GM18907 (cell line): ENCODE measurements at regions not wholly inside any gene's neighbourhood (a gene's known extent, or its start where the extent isn't known, plus 50 kb on each side); places are given as distances from the start of the nearest gene placed in this dataset.
A peak's percentile ranks its signal among the peaks of the same experiment; 100 is the strongest.
"Not testable (repeated sequence)": the region's sequence is repeated elsewhere in the genome, so short reads cannot be mapped to it uniquely, and the experiment has no call there.

Experiments
- ATAC-seq: cut with Tn5 transposase; IDR thresholded peaks from one replicate; pipeline ENCODE4 v1.9.1; 2021; ENCODE audit warnings: mild to moderate bottlenecking, moderate library complexity; ENCODE audit not compliant: unreplicated experiment

DNA sequence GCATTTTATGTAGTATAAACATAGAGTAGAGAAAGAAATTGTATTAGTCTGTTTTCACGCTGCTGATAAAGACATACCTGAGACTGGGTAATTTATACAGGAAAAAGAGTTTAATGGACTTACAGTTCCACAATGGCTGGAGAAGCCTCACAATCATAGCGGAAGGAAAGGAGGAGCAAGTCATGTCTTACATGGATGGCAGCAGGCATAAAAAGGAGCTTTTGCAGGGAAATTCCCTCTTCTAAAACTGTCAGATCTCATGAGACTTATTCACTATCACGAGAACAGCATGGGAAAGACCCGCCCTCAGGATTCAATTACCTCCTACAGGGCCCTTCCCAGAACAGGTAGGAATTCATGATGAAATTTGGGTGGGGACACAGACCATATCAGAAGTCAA is 98.1 kb downstream of the ARRDC3 start:
- not testable (repeated sequence) for ATAC-seq

DNA sequence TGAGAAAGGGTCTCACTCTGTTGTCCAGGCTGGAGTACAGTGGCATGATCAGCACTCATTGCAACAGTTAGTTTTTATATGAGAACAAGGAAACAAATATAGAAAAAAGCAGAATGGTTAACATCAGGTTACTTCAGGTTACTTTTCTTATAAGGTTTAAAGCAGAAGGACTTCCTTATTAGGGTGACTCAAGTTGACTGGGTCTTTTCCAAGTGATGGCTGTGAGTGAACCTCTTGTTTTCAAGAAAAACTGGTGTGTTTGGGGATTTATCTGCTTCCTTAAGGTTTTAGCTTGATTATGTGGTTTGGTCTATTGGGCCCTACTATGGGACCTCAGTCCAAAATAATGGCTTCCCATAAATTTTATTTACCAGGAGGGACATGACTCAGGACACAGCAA is 99.2 kb downstream of the ARRDC3 start:
- no peak for ATAC-seq

DNA sequence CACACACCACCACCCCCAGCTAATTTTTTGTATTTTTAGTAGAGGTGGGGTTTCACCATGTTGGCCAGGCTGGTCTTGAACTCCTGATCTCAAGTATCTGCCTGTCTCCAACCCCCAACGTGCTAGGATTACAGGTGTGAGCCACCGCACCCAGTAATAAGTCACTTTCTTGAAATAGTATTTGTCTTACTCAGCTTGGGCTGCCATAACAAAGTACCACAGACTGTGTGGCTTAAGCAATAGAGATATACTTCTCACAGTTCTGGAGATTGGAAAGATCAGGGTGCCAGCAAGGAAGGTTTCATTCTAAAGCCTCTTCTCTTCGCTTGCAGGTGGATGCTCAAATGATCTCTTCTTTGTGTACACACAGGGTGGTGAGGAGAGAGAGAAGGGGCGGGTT is 99.8 kb downstream of the ARRDC3 start:
- no peak for ATAC-seq

DNA sequence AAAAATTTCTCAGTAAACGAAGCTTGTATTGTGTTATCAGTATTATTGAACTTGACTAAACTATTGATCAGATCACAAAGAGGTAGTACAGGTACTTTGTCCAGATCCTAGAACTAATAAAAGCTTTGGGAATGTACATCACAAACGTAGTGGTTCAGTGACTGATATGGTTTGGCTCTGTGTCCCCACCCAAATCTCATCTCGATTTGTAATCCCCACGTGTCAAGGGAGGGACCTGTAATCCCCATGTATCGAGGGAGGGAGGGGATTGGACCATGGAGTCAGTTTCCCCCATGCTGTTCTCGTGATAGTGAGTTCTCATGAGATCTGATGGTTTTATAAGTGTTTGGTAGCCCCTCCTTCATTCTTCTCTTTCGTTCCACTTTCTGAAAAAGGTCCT is 100.9 kb downstream of the ARRDC3 start:
- no peak for ATAC-seq

DNA sequence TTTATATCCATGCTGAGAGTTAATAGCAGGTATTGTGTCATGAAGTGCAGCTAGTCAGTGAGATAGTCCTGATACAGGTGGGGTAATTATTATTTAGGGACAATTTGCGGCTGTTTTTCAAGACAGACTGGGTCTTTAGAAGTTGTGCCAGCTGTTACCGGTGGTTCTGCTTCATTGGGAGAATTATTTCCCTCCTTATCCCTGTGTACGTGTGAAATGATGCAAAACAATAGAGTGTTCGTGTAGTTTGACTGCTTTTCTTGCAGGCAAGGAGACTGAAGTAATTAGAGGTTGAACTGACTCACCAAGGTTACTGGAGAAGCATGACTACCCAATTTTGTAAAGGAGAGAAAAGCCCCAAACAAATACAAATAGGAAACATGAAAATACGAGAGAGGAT is 101.7 kb downstream of the ARRDC3 start:
- no peak for ATAC-seq

DNA sequence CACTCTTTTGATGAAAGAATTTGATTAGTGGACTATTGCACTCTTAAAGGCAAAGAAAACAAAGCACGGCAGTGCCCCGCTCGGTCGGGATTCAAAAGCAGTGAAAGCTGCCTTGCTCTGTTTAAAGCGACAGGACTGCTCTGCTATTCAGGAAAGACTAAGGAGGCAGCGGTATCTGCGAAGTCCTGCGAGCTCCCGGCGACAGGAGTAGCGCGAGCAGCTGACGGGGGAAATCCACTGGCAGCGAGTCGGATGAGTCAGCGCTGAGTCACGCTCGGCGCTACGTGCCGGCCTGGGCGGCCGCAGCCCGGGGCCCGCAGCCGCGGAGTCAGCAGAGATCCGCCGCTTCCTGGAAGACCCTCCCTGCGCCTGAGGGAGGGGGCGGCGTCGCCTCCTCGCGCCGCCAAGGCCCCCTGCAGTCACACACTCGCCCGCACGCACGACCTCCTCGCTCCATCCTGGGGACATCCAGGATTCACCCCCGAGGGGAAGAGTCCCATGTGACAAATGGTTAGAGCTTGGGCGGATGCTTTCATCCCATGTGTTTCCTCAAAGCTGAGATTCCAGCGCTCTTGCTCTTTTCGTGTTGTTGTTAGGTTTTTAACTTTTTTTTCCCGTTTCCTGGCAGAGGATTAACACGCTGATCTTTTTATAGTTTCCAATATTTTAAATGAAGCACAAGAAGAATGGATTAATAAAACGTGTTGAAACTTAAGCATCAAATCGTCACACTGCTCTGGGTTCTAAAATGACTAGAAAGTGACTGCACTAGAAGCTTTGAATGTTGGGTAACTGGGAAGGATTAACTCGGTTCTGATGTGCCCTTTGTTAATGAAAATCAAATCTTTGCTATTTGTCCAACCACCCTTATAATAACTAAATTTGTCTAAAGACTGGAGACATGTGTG is 102.5 kb downstream of the ARRDC3 start:
- peak; percentile 97 for ATAC-seq

DNA sequence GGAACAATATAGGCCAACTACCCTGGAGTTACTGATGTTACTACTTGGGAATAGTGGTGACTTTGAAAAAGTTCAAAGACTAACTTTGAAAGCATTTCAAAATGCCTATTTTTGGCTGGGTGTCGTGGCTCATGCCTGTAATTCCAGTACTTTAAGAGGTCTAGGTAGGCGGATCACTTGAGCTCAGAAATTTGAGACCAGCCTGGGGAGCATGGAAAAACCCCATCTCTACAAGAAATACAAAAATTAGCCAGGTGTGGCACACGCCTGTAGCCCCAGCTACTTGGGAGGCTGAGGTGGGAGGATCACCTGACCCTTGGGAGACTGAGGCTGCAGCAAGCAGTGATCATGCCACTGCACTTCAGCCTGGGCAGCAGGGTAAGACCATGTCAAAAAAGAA is 105.3 kb downstream of the ARRDC3 start:
- no peak for ATAC-seq

DNA sequence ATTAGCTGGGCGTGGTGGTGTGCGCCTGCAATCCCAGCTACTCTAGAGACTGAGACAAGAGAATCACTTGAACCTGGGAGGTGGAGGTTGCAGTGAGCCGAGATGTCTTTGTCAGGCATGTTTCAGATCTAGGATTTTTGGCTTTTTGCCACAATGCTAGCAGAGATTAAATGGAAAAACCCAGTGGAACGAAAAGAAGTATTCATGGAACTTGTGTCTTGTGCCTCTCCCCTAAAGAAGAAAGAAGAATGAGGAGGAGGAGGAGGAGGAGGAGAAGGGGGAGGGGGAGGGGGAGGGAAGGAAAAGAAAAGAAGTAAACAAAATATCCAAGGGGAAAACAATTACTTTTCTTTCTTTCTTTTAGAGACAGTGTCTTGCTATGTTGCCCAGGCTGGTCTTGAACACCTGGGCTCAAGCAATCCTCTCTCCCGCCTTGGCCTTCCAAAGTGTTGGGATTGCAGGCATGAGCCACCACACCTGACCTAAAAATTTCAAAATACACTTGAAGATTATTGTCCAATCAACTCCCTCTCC is 106.0 kb downstream of the ARRDC3 start:
- ATAC-seq, result no peak

DNA sequence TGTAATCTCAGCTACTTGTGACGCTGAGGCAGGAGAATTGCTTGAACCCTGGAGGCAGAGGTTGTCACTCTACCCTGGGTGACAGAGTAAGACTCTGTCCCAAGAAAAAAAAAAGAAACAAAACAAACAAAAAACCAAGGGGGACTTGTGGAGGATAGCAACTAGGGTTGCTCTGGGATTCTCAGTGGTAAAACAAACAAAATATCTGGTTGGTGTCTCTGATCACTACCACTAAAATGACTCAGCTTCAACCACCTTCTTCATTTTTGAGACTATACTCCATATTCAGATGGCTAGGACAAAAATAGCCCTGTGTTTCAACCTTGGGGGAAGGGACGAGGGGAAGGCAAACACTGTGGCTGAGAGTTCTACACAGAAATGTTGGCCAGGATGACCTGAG is 110.3 kb downstream of the ARRDC3 start:
- peak; percentile 96 for ATAC-seq

DNA sequence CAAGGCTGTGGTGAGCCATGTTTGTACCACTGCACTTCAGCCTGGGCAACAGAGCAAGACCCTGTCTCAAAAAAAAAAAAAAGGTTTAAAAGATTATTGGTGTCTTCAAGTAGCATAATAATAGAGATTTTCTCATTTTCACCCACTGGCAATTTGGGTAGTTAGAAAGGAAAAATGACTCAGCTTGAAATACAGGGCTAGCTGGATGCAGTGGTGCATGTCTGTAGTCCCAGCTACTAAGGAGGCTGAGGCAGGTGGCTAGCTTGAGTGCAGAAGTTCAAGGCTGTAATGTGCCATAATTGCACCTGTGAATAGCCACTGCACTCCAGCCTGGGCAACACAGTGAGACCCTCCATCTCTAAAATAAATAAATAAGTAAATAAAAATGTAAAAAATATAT is 111.1 kb downstream of the ARRDC3 start:
- ATAC-seq, result peak; percentile 66

DNA sequence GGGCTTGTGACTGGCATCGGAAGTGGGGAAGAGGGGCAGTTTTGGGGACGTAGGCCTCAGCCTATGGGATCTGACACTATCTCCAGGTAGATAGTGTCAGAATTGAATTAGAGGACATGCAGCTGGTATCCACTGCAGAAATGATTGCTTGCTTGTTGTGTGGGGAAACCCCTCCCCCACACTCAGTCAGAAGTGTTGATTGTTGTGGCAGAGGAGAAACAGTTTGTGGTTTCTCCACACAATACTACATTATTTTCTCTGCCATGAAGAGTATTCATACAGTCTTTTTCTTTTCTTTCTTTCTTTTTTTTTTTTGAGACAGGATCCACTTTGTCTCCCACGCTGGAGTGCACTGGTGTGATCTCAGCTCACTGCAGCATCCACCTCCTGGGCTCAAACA is 113.9 kb downstream of the ARRDC3 start:
- ATAC-seq, result no peak

DNA sequence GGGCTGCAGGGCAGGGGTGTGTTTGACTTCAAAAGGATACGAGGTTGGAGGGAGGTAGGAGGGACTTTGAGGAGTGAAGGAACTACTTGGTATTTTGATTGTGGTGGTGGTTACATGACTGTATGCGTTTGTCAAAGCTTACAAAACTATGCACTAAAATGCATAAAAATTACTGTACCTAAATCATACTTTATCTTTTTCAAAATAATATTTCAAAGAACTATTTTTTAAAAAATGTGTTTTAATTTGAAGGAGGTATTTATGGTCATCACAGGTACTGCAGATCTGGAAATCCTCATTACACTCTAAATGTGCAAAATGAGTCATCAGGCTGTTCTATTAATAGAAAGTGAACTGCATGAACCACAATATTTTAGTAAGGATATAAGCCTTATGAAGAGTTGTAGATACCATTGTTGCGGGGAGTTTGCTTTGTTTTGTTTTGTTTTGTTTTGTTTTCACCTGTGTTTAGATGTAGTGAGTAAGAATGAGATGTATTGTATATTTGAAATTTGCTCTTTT is 116.9 kb downstream of the ARRDC3 start:
- peak; percentile 67 for ATAC-seq

DNA sequence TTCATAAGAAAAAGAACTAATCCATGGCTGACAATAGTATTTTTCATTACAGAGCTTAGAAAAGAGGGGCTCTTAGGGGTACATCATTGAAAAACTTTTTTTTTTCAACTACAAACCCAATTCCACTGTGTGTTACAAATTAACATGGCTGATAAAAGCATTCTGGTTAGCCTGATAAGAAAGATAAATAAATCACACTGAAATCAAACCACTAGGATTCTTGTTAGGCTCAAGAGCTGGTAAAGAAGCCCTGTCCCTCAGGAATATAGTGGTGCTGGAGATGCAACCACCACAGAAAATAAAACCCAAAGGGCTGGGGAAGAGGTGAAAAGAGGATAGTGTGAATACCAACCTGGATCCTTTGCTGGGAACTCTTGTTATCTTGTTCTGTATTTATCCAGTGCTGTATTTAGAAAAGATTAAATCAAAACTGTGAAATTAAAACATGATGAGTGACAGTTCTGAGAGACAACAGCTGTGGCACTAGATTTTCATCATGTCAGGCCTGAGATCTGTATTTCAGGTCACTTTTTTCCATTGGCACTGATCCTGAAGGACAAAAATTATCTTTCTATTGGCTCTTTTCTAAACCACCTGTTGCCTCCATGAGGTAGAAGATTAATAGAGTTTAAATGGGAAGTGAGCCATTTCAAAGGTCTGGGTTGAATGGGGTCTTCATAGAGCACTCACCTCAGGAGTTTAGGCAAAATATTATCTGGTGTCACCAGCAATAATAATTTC is 118.6 kb downstream of the ARRDC3 start:
- ATAC-seq, result no peak

DNA sequence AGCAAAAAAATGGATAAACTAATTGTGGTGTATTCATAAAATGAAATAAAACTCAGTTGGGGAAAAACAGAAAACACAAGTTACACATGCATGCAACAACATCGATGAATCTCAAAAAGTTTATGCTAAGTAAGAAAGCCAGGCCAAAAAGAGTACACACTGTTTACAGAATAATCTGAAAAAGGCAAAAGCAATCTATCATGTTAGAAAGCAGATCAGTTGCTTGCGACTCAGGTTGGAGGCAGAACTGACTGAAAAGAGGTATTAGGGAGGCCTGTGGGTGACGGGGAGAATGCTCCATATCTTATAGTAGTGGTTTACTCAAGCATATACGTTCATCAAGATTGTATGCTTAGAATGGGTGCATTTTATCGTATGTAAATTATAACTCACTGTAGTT is 119.2 kb downstream of the ARRDC3 start:
- ATAC-seq, result no peak

DNA sequence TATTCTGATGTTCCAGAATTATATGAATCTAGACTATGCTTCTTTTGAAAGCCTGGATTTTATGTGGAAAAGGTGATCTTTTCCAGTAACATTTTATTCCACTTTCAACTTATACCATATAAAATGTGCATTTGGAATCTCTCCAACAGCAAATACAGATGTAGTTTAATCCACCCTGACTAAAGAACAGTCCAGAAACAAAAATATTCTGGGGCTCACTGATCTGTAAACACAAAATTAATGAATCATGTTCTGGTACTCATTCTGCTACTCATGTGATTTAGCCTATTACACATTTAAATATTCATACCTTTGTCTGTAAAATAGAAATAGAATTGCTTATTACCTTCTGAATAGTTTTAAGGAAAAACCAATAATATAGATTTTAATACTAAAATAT is 125.8 kb downstream of the ARRDC3 start:
- ATAC-seq, result no peak

DNA sequence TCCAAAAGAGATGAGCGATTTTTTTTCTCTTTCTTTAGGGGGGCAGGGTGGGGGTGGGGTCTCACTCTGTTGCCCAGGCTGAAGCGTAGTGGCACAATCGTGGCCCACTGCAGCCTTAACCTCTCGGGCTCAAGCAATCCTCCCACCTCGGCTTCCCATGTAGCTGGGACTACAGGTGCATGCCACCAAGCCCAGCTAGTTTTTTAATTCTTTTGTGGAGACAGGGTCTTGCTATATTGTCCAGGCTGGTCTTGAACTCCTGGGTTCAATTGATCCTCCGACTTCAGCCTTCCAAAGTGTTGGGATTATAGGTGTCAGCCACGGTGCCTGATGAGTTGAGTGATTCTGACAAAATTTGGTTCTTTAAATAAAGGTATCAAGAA is 127.0 kb downstream of the ARRDC3 start:
- no peak for ATAC-seq

DNA sequence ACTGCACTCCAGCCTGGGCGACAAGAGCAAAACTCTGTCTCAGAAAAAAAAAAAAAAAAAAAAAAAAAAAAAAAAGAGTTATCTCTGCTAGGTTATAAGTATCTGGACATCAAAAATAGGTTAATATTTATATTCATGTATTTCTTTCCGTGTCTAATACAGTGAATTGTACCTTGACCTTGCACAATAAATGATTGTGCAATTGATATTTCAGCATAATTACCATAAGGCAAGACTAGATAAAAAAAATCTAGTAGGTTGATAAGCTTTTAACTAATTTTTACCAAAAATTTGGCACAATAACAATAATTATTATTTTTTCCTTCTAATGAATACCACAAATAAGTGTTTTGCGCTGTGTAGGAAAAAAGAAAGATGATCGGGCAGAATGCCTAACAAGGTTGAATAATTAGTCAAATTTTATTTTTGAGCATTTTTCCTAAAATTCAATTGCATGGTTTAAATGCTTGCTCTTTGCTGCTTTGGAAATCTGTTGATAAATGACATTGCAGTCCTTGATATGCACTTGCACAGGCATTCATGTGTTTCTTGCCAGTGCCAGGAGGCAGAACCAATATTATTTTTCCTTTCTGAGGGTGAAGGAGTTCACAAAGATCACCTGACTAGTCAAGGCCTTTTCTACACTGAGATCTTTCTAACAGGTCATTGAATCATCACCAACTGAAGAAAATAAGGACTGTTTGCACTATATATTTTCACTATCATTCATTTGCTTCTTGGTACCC is 127.5 kb downstream of the ARRDC3 start:
- ATAC-seq, result no peak

DNA sequence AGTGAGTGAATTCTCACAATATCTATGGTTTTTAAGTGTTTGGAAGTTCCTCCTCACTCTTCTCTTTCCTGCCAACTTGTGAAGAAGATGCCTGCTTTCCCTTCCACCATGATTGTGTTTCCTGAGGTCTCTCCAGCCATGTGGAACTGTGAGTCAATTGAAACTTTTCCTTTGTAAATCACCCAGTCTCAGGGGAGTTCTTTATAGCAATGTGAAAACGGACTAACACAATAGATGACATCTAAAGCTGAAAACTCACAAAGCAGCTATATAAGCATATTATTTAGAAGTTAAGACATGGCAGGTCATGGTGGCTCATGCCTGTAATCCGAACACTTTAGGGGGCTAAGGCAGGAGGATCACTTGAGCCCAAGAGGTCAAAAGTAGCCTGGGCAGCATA is 130.2 kb downstream of the ARRDC3 start:
- no peak for ATAC-seq

DNA sequence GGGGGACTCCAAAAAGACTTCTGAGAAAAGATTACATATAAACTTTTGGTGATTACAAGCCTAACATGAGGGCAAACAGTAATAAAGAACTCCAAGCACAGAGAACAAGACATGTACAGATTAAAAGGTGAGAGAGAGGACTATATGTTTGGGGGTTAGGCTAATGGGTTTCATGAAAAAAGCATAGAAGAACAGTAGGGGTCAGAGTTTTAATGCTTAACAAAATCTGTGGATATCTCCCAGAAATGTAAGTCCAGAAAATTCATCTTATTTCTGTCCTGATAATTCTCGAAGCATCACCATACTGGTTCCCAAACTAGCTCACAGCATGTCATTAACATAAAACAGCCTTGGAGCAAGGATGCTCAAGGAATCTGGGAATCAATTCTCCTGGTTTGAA is 137.2 kb downstream of the ARRDC3 start:
- ATAC-seq, result no peak

DNA sequence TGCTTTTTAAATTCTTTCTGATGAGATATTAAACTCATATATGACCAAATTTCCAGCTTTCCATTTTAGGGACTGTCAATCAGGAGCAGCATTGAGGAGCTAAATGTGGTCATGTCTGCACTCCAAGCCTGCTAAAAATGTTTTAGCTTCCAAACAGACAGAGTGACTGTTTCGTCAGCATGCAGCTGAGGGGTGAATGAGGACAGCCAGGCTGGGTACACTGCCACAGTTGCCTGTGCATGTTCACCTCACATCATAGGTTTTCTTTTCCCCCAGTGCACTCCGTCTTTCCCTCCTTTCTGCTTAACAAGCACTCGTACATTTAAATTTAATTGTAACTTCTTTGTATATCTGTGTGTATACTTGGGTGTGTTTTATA is 138.1 kb downstream of the ARRDC3 start:
- no peak for ATAC-seq

DNA sequence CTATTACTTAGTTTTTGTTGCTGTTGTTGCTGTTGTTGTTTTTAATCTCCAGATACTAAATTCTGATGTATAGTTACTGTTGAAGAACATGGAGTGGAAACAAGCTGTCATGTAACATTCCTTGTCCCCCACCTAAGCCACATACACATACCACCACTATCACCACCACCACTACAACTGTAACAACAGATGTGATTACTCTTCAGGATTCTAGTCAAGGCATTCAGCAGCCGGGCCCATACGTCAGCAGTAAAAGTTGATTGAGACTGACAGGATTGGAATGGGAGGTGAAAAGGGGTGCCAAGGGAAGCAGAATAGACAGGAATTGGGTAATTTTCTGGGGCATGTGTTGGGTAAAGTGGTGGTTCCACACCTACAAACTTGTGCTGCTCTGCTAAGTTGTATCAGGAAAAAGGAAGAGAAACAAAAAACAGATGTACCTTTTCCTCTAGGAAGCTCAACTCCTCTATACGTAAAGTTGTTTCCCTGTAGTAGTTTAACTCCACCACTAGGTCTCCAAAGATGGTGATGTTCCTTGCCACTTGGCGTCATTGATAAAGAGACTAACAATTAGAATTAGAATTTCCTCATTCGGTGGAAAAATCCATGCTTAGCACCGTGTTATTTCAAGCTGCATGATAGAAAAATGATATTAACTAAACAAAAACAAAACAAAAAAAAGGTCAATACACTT is 138.6 kb downstream of the ARRDC3 start:
- ATAC-seq, result no peak
